CD14-positive monocyte (primary cell): ENCODE measurements at regions not wholly inside any gene's neighbourhood (a gene's known extent, or its start where the extent isn't known, plus 50 kb on each side); places are given as distances from the start of the nearest gene placed in this dataset.

Experiments used
- DNase-seq, 3 donors: peaks; one replicate each; pipeline ENCODE4 v3.0.0-alpha.2; 2011 to 2022
- H2AFZ ChIP-seq: 2 replicates; pipeline ENCODE4 v1.6.0; 2012; ENCODE audit warnings: mild to moderate bottlenecking, low read depth, low read length, inconsistent platforms; ENCODE audit not compliant: insufficient read depth, poor library complexity, severe bottlenecking
- H3K27ac ChIP-seq, 2 donors: 1 replicate in 1 of 2; 2 replicates in 1 of 2; pipeline ENCODE4 v1.5.1; 2012 to 2013; ENCODE audit warnings: low read length in 2 of 2, control low read depth in 1 of 2, inconsistent platforms in 1 of 2, low read depth in 1 of 2, mild to moderate bottlenecking in 1 of 2
- H3K27me3 ChIP-seq, 2 donors: one replicate each; pipeline versions ENCODE4 v1.6.0 to v1.6.1; 2011 to 2013; ENCODE audit warnings: low read length in 2 of 2; ENCODE audit not compliant: control insufficient read depth in 2 of 2, insufficient read depth in 2 of 2
- H3K36me3 ChIP-seq, 2 donors: replicated peaks in 1 of 2; 1 replicate in 1 of 2; 2 replicates in 1 of 2; pipeline versions ENCODE4 v1.5.1 to v1.6.1; 2012 to 2013; ENCODE audit warnings: low read length in 2 of 2, control low read depth in 1 of 2, inconsistent platforms in 1 of 2, mild to moderate bottlenecking in 1 of 2; ENCODE audit not compliant: insufficient read depth in 2 of 2, control insufficient read depth in 1 of 2
- H3K4me1 ChIP-seq, 2 donors: 1 replicate in 1 of 2; 2 replicates in 1 of 2; pipeline versions ENCODE4 v1.5.1 to v1.6.1; 2012 to 2013; ENCODE audit warnings: low read length in 2 of 2, control low read depth in 1 of 2, inconsistent platforms in 1 of 2, mild to moderate bottlenecking in 1 of 2, moderate library complexity in 1 of 2; ENCODE audit not compliant: insufficient read depth in 2 of 2, control insufficient read depth in 1 of 2
- H3K4me2 ChIP-seq: replicated peaks from 2 replicates; pipeline ENCODE3; 2012; ENCODE audit warnings: low read length, moderate library complexity, mild to moderate bottlenecking; ENCODE audit not compliant: poor library complexity, severe bottlenecking; ENCODE audit errors: extremely low read depth
- H3K4me3 ChIP-seq, 3 experiments: fragments of 200-600 bp in 1 of 3; sonication (generic) in 1 of 3; replicated peaks in 1 of 3; 1 replicate in 2 of 3; 2 replicates in 1 of 3; pipeline ENCODE4 v1.5.1; 2011 to 2013; ENCODE audit warnings: low read length in 3 of 3, mild to moderate bottlenecking in 3 of 3, control low read depth in 2 of 3, low read depth in 2 of 3, inconsistent platforms in 1 of 3, moderate library complexity in 1 of 3
- H3K79me2 ChIP-seq: 2 replicates; pipeline ENCODE4 v1.6.0; 2012; ENCODE audit warnings: mild to moderate bottlenecking, control low read depth, inconsistent platforms, low read length, moderate library complexity; ENCODE audit not compliant: insufficient read depth
- H3K9ac ChIP-seq: 2 replicates; pipeline ENCODE4 v1.6.0; 2017; ENCODE audit warnings: low read length, mild to moderate bottlenecking; ENCODE audit not compliant: insufficient read depth, poor library complexity, severe bottlenecking
- H3K9me3 ChIP-seq, 2 donors: replicated peaks in 1 of 2; 1 replicate in 1 of 2; 2 replicates in 1 of 2; pipeline versions ENCODE4 v1.5.1 to v1.6.1; 2012 to 2013; ENCODE audit warnings: low read length in 2 of 2, control low read depth in 1 of 2; ENCODE audit not compliant: control insufficient read depth in 1 of 2, insufficient read depth in 1 of 2
- H4K20me1 ChIP-seq: 2 replicates; pipeline ENCODE4 v1.6.0; 2012; ENCODE audit warnings: mild to moderate bottlenecking, low read length, control low read depth, moderate library complexity; ENCODE audit not compliant: insufficient read depth
- H3K27ac Mint-ChIP-seq, 7 donors: one replicate each; pipeline ENCODE4 v1.8.0; 2020; ENCODE audit warnings: mild to moderate bottlenecking in 7 of 7, mixed read lengths in 7 of 7, moderate library complexity in 6 of 7, inconsistent platforms in 2 of 7
- H3K27me3 Mint-ChIP-seq, 3 donors: one replicate each; pipeline ENCODE4 v1.8.0; 2021 to 2022; ENCODE audit warnings: low read depth in 3 of 3, mild to moderate bottlenecking in 3 of 3, mixed read lengths in 3 of 3, moderate library complexity in 3 of 3, inconsistent platforms in 1 of 3
- H3K36me3 Mint-ChIP-seq, 2 donors: one replicate each; pipeline ENCODE4 v1.8.0; 2020; ENCODE audit warnings: mixed read lengths in 2 of 2, inconsistent platforms in 1 of 2, mild to moderate bottlenecking in 1 of 2
- H3K4me1 Mint-ChIP-seq: one replicate; pipeline ENCODE4 v1.8.0; 2020; ENCODE audit warnings: mild to moderate bottlenecking, mixed read lengths
- H3K4me3 Mint-ChIP-seq, 2 donors: one replicate each; pipeline ENCODE4 v1.8.0; 2020; ENCODE audit warnings: mild to moderate bottlenecking in 2 of 2, mixed read lengths in 2 of 2, moderate library complexity in 1 of 2
- H3K9me3 Mint-ChIP-seq, 7 donors: one replicate each; pipeline ENCODE4 v1.8.0; 2020 to 2022; ENCODE audit warnings: mixed read lengths in 7 of 7, mild to moderate bottlenecking in 6 of 7, moderate library complexity in 6 of 7, inconsistent platforms in 2 of 7
- CTCF ChIP-seq: fragments of 200-600 bp; IDR thresholded peaks from one replicate; pipeline ENCODE4 v1.8.0; 2022; ENCODE audit warnings: antibody characterized with exemption, mild to moderate bottlenecking
- WGBS: methylation state at CpG from one replicate; pipeline ENCODE4 v1.1.5; 2013; ENCODE audit warnings: missing lambda C conversion rate; ENCODE audit not compliant: insufficient coverage; 5-methylcytosine and 5-hydroxymethylcytosine counted together
- intact Hi-C, 2 donors: fragments of 100-400 bp; cut with micrococcal nuclease; formaldehyde crosslinking; loops; one replicate each; pipeline versions ENCODE4 v1.15.0 to v1.15.1; 2023

GRCh38 chr2:139872032-139872431 lies 1091.8 kb upstream of the NXPH2 start:
- intact Hi-C loops = no loop called here

DNA sequence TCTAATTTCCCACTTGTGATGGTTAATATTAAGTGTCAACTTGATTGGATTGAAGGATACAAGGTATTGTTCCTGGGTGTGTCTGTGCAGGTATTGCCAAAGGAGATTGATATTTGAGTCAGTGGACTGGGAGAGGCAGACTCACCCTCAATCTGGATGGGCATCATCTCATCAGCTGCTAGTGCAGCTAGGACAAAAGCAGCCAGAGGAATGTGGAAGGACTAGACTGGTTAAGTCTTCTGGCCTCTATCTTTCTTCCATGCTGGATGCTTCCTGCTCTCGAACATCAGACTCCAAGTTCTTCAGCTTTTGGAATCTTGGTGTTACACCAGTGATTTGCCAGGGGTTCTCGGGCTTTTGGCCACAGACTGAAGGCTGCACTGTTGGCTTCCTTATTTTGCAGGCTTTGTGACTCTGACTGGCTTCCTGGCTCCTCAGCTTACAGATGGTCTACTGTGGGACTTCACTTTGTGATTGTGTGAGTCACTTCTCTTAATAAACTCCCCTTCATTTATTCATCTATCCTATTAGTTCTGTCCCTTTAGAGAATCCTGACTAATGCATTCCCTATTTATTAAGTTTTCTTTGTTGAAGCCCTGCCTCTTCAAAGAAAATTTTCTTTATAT lies 1087.5 kb upstream of the NXPH2 start:
- H3K36me3 ChIP-seq = no peaks in the 10 kb centered on the region
- intact Hi-C loops = no loop called here
- Mint-ChIP-seq H3K9me3 (peaks cover 0 to 12% (median 4%) of the 10 kb centered on the region in 7 donors), H3K36me3 (no peaks in the 10 kb centered on the region), H3K4me3 (no peak overlapping the region), H3K27ac (no peak overlapping the region), H3K4me1 (no peaks in the 10 kb centered on the region), H3K27me3 (no peaks in the 10 kb centered on the region)
- peaks cover 0 to 7% of the 10 kb centered on the region in 2 donors for H3K9me3 ChIP-seq
- H3K4me3 ChIP-seq = no peak overlapping the region
- 44% methylated on average over 2 of the region's 2 CpGs for WGBS
- TF ChIP-seq CTCF = no peak
- H3K79me2 ChIP-seq = no peaks in the 10 kb centered on the region
- no peak overlapping the region for H2AFZ ChIP-seq
- no peaks in the 10 kb centered on the region for H3K4me1 ChIP-seq
- no peaks in the 10 kb centered on the region for H4K20me1 ChIP-seq
- no peaks in the 10 kb centered on the region for H3K27me3 ChIP-seq
- H3K9ac ChIP-seq = no peak overlapping the region
- no peak for DNase-seq
- no peak overlapping the region for H3K27ac ChIP-seq
- no peak overlapping the region for H3K4me2 ChIP-seq

More at GRCh38 chr2:139872032-139872431, 1091.8 kb upstream of the NXPH2 start:
- Histone ChIP-seq H3K27ac (no peak overlapping the region), H3K9me3 (no peaks in the 10 kb centered on the region), H3K4me1 (no peaks in the 10 kb centered on the region), H3K4me2 (no peak overlapping the region), H3K27me3 (no peaks in the 10 kb centered on the region), H3K4me3 (no peak overlapping the region), H4K20me1 (no peaks in the 10 kb centered on the region), H3K36me3 (no peaks in the 10 kb centered on the region), H3K79me2 (no peaks in the 10 kb centered on the region), H3K9ac (no peak overlapping the region), H2AFZ (no peak overlapping the region)
- WGBS = 87% methylated on average over 5 of the region's 8 CpGs
- Mint-ChIP-seq H3K4me1 (no peaks in the 10 kb centered on the region), H3K27me3 (no peaks in the 10 kb centered on the region), H3K27ac (no peak overlapping the region), H3K36me3 (no peaks in the 10 kb centered on the region), H3K9me3 (peaks cover 0 to 7% (median 3%) of the 10 kb centered on the region in 7 donors), H3K4me3 (no peak overlapping the region)
- DNase-seq = no peak
- no peak for TF ChIP-seq CTCF
